Smooth muscle cell (in vitro differentiated cells): ENCODE measurements at regions not wholly inside any gene's neighbourhood (a gene's known extent, or its start where the extent isn't known, plus 50 kb on each side); places are given as distances from the start of the nearest gene placed in this dataset.

Source experiments
- DNase-seq: peaks from one replicate; lab custom pipeline; 2025; ENCODE audit not compliant: unreplicated experiment; lab: John Stamatoyannopoulos, UW
- H2AFZ ChIP-seq: fragments of 200-600 bp; sonication (generic); 2 replicates; pipeline ENCODE4 v1.6.0; 2016; ENCODE audit warnings: antibody characterized with exemption, low read depth, mild to moderate bottlenecking
- H3F3A ChIP-seq: fragments of 200-600 bp; sonication (generic); 2 replicates; pipeline ENCODE4 v1.6.0; 2017; ENCODE audit warnings: antibody characterized with exemption, low read depth
- H3K27ac ChIP-seq: fragments of 200-600 bp; sonication (generic); 2 replicates; pipeline ENCODE4 v1.5.1; 2016; ENCODE audit warnings: low read depth, mild to moderate bottlenecking
- H3K27me3 ChIP-seq: fragments of 200-600 bp; sonication (generic); 2 replicates; pipeline ENCODE4 v1.6.1; 2016; ENCODE audit warnings: low read depth, mild to moderate bottlenecking
- H3K36me3 ChIP-seq: fragments of 200-600 bp; sonication (generic); 2 replicates; pipeline ENCODE4 v1.5.1; 2016; ENCODE audit warnings: low read depth
- H3K4me1 ChIP-seq: fragments of 200-600 bp; sonication (generic); 2 replicates; pipeline ENCODE4 v1.5.1; 2016; ENCODE audit warnings: low read depth
- H3K4me2 ChIP-seq: fragments of 200-600 bp; sonication (generic); 2 replicates; pipeline ENCODE4 v1.6.0; 2016; ENCODE audit warnings: mild to moderate bottlenecking
- H3K4me3 ChIP-seq: fragments of 200-600 bp; sonication (generic); 2 replicates; pipeline ENCODE4 v1.5.1; 2016; ENCODE audit warnings: mild to moderate bottlenecking
- H3K79me2 ChIP-seq: fragments of 200-600 bp; sonication (generic); 2 replicates; pipeline ENCODE4 v1.6.0; 2016; ENCODE audit warnings: low read depth, mild to moderate bottlenecking
- H3K9ac ChIP-seq: fragments of 200-600 bp; sonication (generic); 2 replicates; pipeline ENCODE4 v1.6.0; 2016; ENCODE audit warnings: low read depth
- H3K9me3 ChIP-seq: fragments of 200-600 bp; sonication (generic); replicated peaks from 2 replicates; pipeline ENCODE4 v1.5.1; 2016; ENCODE audit warnings: low read depth
- H4K20me1 ChIP-seq: fragments of 200-600 bp; sonication (generic); 2 replicates; pipeline ENCODE4 v1.6.0; 2016; ENCODE audit warnings: low read depth
- CTCF ChIP-seq: fragments of 200-600 bp; sonication (generic); IDR thresholded peaks from 2 replicates; pipeline ENCODE4 v1.5.1; 2017; ENCODE audit warnings: borderline replicate concordance, mild to moderate bottlenecking, antibody characterized with exemption; ENCODE audit not compliant: insufficient read depth, poor library complexity, severe bottlenecking
- WGBS: methylation state at CpG from one replicate; pipeline ENCODE4 v1.1.7; 2016; ENCODE audit warnings: low lambda C conversion rate; 5-methylcytosine and 5-hydroxymethylcytosine counted together

DNA sequence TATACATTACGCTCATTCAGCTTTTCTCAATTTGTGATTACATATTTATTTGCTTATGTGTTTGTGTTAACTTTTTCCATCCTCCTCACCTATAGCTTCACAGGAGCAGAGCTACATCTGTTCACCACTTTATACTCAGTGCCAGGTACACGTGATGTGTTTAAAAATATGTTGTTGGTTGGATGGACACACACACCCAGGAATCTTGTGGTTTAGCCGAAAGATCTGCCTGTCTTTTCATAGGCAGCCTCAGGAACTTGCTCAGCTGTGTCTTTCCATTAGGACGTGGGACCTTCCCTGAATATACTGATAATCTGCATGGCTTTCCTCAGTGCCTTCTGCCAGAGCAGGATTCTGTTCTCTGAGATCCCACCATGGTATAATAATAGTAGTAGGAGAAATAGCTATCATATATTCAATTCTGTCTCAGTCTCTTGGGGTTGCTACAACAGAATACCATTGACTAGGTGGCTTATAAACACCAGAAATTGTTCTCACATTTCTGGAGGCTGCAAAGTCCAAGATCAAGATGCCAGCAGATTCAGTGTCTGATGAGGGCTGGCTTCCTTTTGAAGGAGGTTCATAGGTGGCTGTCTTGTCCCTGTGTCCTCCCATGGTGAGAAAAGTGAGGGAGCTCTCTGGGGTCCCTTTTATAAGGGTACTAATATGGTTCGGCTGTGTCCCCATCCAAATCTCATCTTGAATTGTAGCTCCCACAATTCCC lies 50.0 kb upstream of the SOD3 start:
- DNase-seq, result no peak
- H3F3A ChIP-seq, result no peaks in the 10 kb centered on the region
- no peaks in the 10 kb centered on the region for H3K27me3 ChIP-seq
- peaks cover 12% of the 10 kb centered on the region for H3K4me1 ChIP-seq
- H3K9ac ChIP-seq, result no peak overlapping the region
- no peak overlapping the region for H3K27ac ChIP-seq
- no peak overlapping the region for H3K4me2 ChIP-seq
- no peaks in the 10 kb centered on the region for H4K20me1 ChIP-seq
- H3K4me3 ChIP-seq, result no peak overlapping the region
- no peaks in the 10 kb centered on the region for H3K9me3 ChIP-seq
- no peak overlapping the region for H2AFZ ChIP-seq
- no peak for TF ChIP-seq CTCF
- H3K36me3 ChIP-seq, result no peaks in the 10 kb centered on the region
- 81% methylated on average over 5 of the region's 5 CpGs for WGBS
- H3K79me2 ChIP-seq, result no peaks in the 10 kb centered on the region
